Upper lobe of right lung (tissue), 1 donor: ENCODE measurements at regions not wholly inside any gene's neighbourhood (a gene's known extent, or its start where the extent isn't known, plus 50 kb on each side); places are given as distances from the start of the nearest gene placed in this dataset.

Source experiments
- ATAC-seq: fragments of 200-7000 bp; cut with Tn5 transposase; one replicate; pipeline ENCODE4 v1.9.1; 2020; ENCODE audit warnings: mild to moderate bottlenecking, moderate library complexity
- DNase-seq: peaks from one replicate; pipeline ENCODE4 v3.0.0-alpha.2; 2020
- H3K27ac ChIP-seq: fragments of 200-600 bp; one replicate; pipeline ENCODE4 v1.8.0; 2022
- H3K27me3 ChIP-seq: fragments of 200-600 bp; one replicate; pipeline ENCODE4 v1.8.0; 2022; ENCODE audit warnings: mild to moderate bottlenecking
- H3K36me3 ChIP-seq: fragments of 200-600 bp; one replicate; pipeline ENCODE4 v1.8.0; 2022
- H3K4me1 ChIP-seq: fragments of 200-600 bp; one replicate; pipeline ENCODE4 v1.8.0; 2022
- H3K4me3 ChIP-seq: fragments of 200-600 bp; one replicate; pipeline ENCODE4 v1.8.0; 2022; ENCODE audit warnings: mild to moderate bottlenecking
- H3K9me3 ChIP-seq: fragments of 200-600 bp; one replicate; pipeline ENCODE4 v1.8.0; 2022
- intact Hi-C: fragments of 100-400 bp; cut with DNase I; formaldehyde crosslinking; loops from one replicate; pipeline ENCODE4 v1.11.0; 2022
- TF ChIP-seq, protein P1 (sequence below): fragments of 200-600 bp; IDR thresholded peaks from one replicate; pipeline ENCODE4 v1.8.0; 2022; ENCODE audit warnings: antibody characterized with exemption
- donor health status: DM: no; HTN: yes; CAD: no; lungs with severe emphysema.

DNA sequence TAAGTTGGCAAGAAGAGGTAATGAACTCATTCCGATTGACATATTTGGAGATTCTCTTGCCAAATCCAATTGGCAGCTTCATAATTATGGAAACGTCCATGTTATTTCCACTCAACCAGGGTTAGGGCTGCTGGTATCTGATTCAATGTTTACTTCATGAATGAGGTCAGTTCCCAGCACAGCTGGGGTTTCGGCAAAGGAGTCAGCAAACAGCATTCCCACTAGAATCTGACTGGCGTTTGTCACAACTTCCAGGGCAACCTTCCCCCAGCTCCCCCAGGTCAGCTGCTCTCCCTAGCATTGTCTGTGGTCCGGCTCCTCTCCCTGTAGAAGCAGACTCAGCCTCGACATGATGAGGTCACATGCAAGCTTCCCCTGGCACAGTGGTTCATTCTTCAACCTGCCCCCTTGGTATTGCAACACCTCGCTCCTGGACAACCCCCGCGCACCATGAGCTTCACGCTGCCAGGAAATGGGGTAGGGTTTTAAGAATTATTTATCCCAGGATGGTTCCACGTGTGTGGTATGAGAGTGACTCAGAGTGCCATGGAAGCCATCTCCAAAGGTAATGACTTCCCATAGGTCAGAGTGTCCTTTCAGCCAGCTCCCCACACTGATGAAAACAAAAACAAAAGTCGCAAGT is 100.7 kb upstream of the SLC25A33 start:
- no peaks in the 10 kb centered on the region for H3K27me3 ChIP-seq
- peak; percentile 62 for ATAC-seq
- H3K4me1 ChIP-seq = peaks cover 46% of the 10 kb centered on the region

DNA sequence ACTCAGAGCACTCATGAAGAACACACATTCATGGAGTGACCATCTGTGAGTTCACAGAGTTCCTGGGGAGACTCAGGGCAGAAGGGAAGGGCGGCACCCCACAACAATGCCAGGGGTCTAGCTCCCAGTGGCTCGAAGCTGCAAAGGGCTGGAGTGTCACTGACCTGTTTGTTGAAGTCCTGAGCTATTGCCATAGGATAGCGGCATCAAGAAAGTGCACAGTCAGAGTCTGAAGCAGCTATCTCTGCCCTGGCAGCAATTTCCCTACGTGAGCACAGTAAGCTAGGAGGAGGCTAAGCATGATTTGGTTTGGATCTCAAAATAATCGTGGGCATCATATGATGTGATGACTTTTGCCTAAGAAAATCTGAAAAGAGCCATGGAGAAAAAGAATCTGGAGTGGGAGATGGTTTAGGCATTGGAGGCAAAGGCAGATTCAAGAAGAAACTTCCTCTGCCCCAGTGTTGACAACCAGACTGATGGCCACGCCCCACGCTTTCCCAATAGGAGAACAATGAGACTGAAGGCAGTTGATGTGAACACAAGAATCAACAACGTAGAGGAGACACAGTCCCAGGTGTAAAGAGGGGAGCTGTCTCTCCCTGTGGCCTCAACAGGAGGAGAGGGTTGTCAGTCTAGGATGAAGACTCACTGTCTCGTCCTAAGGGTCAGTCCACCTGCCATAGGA is 100.0 kb upstream of the SLC25A33 start:
- peak overlapping the region; percentile 40 for H3K27ac ChIP-seq

More for the DNA sequence above, 100.7 kb upstream of the SLC25A33 start:
- Histone ChIP-seq H3K9me3 (no peaks in the 10 kb centered on the region), H3K27ac (peak overlapping the region; percentile 40), H3K4me3 (no peak overlapping the region), H3K36me3 (no peaks in the 10 kb centered on the region)
- TF ChIP-seq, protein P1, sequence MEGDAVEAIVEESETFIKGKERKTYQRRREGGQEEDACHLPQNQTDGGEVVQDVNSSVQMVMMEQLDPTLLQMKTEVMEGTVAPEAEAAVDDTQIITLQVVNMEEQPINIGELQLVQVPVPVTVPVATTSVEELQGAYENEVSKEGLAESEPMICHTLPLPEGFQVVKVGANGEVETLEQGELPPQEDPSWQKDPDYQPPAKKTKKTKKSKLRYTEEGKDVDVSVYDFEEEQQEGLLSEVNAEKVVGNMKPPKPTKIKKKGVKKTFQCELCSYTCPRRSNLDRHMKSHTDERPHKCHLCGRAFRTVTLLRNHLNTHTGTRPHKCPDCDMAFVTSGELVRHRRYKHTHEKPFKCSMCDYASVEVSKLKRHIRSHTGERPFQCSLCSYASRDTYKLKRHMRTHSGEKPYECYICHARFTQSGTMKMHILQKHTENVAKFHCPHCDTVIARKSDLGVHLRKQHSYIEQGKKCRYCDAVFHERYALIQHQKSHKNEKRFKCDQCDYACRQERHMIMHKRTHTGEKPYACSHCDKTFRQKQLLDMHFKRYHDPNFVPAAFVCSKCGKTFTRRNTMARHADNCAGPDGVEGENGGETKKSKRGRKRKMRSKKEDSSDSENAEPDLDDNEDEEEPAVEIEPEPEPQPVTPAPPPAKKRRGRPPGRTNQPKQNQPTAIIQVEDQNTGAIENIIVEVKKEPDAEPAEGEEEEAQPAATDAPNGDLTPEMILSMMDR = no peak
- peak; percentile 74 for DNase-seq
- intact Hi-C loops = no loop called here

DNA sequence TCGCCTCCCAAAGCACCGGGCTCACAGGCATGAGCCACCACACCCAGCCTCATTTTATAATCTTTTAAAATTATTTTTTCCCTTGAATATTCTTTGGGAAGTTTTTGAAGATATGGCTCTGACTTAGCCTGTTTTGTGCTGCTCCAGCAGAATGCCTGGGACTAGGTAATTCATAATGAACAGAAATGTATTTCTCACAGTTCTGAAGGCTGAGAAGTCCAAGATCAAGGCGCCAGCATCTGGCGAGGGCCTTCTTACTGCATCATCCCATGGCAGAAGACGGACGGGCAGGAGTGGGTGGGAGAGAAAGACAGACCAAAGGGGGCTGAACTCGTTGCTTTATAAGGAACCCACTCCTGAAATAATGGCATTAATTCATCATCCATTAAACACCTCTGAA is 99.0 kb upstream of the SLC25A33 start:
- H3K9me3 ChIP-seq = no peaks in the 10 kb centered on the region
- H3K4me1 ChIP-seq = peaks cover 41% of the 10 kb centered on the region
- intact Hi-C loops = no loop called here
- no peaks in the 10 kb centered on the region for H3K36me3 ChIP-seq
- TF ChIP-seq, protein P1 = no peak
- H3K4me3 ChIP-seq = no peak overlapping the region
- ATAC-seq = no peak
- no peaks in the 10 kb centered on the region for H3K27me3 ChIP-seq
- no peak overlapping the region for H3K27ac ChIP-seq
- DNase-seq = no peak

More for the DNA sequence above, 100.0 kb upstream of the SLC25A33 start:
- DNase-seq (no peak), ATAC-seq (no peak)
- Histone ChIP-seq H3K4me1 (peaks cover 46% of the 10 kb centered on the region), H3K9me3 (no peaks in the 10 kb centered on the region), H3K4me3 (no peak overlapping the region), H3K36me3 (no peaks in the 10 kb centered on the region), H3K27me3 (no peaks in the 10 kb centered on the region)
- intact Hi-C loops = no loop called here
- TF ChIP-seq, protein P1 = no peak

DNA sequence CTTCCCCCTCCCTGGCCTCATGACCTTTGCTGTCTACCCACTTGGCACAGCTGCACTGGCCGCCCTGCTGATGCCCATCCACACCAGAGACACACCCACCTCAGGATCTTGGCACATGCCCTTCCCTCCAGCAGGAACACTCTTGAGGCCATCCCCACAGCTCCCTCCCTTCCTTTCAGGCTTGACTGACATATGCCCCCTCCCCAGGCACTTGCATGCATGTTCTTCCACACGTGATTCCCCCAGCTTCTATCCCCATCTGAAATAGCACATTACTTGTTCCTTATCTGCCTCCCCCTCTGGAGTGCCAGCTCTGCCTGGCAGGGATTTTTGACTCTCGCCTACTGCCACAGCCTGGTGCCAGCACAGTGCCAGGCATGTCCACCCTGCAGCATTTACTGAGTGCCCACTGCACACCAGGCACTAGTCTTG is 98.5 kb upstream of the SLC25A33 start:
- Histone ChIP-seq H3K27ac (peak overlapping the region; percentile 63), H3K4me1 (peaks cover 37% of the 10 kb centered on the region), H3K36me3 (no peaks in the 10 kb centered on the region), H3K9me3 (no peaks in the 10 kb centered on the region), H3K4me3 (no peak overlapping the region), H3K27me3 (no peaks in the 10 kb centered on the region)
- intact Hi-C loops = no loop called here
- ATAC-seq (peak; percentile 5), DNase-seq (no peak)
- TF ChIP-seq, protein P1 = no peak

DNA sequence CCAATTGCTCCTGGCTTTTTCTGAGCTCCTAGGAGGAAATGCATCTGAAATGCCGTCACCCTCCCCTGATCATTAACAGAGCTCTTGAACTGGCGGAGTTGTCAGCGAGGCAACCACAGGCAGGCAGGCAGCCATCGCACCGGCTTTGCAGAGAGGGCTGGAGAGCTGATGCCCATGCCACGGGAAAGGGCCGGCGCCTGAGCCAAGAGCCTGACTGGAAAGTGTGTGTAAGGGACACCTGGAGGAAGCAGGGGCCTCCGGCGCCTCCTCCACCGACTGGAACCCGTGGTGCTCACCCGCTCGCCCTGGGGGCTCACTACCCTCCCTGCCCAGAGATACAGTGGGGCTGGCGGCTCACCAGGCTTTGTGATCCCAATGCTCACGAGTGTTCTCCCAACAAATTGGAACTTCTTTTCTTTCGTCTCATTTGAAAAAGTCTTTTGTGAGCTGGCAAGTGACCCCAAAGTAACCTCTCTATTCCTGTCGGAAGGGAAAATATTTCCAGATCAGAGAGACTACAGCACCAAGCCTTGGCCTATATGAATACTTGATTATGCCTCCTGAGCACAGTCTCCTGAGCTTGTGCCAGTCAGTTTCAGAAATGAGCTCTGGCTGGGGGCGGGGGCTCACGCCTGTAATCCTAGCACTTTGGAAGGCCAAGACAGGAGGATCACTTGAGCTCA is 97.7 kb upstream of the SLC25A33 start:
- TF ChIP-seq, protein P1 = no peak
- Histone ChIP-seq H3K36me3 (no peaks in the 10 kb centered on the region), H3K4me3 (no peak overlapping the region), H3K4me1 (peaks cover 29% of the 10 kb centered on the region), H3K9me3 (no peaks in the 10 kb centered on the region), H3K27ac (peak overlapping the region; percentile 63), H3K27me3 (no peaks in the 10 kb centered on the region)
- ATAC-seq (peak; percentile 56), DNase-seq (peak; percentile 80)
- intact Hi-C loops = no loop called here
